ENCODE measurements at regions not wholly inside any gene's neighbourhood (a gene's known extent, or its start where the extent isn't known, plus 50 kb on each side); places are given as distances from the start of the nearest gene placed in this dataset.
A peak's percentile ranks its signal among the peaks of the same experiment; 100 is the strongest.
"Not testable (repeated sequence)": the region's sequence is repeated elsewhere in the genome, so short reads cannot be mapped to it uniquely, and the experiment has no call there.

DNA sequence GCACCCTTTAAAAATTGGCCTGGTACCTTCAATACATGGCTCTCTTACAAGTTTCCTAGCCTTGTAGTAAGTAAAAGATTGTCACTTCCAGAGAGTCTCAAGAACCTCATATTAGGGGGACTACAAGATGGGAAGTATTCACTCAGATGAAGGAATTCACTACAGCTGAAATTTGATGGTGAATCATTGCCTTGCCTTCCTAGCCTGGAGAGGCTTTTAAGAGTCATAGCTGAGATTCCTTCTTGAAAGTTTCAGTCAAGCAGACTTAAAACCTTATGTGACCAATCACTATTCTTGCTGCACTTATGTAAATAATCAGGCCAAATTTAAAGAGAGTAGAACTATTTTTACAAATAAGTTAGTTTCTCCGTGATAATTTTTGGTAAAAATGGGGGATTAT, 451.6 kb downstream of the TRHDE start:
- DNase-seq, result no peak

DNA sequence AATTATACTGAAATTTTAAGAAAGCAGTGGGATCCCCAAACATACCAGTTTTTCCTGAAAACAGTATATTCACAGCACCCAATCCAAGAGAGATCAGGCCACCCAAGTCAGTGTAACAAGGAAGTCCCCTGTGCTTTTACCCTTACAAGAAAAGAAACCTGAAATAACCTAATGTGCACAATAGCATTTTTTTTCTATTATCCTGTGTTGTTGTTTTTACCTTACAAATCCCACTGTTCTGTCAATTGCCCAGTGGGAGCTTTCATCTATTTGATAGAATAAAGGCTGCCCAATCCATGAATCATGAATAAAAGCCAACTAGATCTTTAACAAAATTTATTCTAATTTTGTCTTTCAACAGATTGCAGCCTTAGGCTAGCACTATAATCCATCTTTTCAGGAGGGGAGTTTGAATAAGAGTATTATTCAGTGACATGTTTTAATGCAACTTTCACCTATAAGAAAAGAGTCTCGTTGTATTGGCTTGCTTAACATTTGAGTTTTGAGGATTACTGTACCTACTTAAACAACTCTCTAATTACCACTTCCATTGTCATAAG, 457.4 kb downstream of the TRHDE start:
- no peak for DNase-seq

DNA sequence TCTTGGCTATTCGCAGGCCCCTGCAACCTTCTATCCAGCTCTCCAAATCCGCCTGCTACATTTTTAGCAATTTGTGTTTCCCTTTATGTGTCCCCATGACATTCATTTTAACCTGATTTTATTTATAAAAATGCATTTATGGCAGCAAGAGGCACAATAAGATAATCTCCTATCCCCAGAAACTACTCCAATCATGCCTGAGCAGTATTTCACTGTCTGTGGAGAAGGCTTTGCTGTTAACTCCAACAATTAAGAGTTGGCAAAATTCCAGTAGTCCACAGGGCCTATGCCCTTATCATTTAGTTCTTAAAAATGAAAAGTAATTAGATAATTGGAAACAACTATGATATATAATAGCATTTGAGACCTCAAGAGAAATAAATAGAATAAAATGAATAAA, 462.4 kb downstream of the TRHDE start:
- DNase-seq, result no peak

DNA sequence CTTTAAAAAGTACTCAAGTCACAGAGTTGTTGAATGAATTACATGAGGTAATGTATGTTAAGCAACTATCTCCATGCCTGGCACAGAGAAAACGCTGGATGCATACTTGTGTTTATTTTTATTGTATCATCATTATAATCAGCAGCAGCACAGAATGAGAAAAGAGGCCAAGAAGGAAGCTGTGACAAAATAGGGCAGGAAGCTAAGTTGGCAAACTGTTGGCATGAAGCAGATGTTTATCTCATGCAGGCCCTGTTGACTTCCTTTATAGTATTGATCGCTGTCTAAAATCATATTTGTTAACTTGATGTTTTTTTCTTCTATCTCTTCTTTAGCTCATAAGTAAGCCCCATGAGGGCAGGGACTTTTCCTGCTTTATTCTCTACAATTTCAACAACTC, 466.6 kb downstream of the TRHDE start:
- DNase-seq, result peak in 1 of 5 experiments; percentile 4

DNA sequence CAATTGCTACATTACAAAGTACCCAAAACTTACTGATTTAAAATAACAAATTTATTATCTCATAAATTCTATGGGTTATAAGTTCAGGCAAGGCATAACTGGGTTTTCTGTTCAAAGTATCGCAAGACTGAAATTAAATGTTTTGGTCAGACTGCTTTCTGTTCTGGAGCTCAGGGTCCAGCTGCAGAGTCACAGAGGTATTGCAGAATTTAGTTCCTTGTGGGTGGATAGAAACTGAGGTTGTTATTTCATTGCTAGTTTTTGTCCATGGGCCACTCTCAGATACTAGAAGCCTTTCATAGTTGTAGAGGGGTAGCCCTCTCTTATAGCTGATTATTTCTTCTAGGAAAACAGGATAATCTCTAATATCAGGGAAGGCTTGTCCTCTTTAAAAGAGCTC, 467.9 kb downstream of the TRHDE start:
- DNase-seq, result no peak

DNA sequence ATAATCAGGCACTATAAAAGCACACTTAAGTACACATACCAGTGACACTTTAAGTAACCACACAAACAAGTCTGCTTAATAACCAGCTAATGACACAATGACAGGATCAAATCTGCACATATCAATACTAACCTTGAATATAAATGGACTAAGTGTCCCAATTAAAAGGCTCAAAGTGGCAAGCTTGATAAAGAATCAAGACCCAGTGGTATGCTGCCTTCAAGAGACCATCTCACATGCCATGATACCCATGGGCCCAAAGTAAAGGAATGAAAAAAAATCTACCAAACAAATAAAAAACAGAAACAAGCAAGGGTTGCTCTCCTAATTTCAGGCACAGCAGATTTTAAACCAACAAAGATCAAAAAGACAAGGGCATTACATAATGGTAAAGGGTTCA, 470.4 kb downstream of the TRHDE start:
- no peak for DNase-seq

DNA sequence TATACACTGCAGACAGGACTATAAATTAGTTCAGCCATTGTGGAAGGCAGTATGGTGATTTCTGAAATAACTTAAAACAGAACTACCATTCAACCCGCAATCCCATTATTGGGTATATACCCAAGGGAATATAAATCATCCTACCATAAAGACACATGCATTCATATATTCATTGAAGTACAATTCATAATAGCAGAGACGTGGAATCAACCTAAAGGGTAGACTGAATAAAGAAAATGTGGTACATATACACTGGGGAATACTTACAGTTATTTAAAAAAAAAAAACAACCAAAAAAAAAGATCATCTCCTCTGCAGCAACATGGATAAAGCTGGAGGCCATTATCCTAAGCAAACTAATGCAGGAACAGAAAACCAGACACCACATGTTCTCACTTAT, 473.9 kb downstream of the TRHDE start:
- DNase-seq, result no peak

DNA sequence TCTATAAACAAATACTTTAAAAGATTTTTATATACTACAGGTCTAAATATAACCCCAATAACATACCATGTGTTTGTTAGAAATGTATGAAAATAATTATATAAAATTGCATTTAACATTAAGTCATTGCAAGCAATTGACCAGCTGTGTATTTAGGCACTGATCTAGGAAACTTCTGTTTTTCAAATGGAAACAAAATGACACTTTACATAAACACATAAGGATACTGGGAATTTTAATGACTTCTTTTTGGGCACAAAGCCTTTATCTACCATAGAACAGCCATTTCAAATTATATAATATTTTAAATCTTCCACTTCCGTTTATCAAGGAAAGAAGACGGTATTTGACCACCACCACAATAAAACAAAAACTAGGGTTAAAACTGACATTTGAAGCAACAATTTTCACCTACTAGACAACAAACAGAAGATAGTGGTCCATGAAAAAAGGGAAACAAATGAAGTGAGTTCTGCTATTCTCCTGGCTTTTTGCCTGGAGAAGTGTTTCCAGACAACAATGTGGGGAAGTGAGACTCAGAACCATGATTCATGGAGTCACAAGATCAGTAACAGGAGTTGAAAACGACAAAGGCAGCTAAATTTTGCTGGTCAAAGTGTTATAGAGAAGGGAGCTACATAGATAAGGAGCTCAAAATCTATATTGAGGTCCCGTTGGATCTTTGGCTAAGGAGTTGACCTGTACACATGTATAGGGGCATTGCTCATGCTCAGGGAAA, 475.1 kb downstream of the TRHDE start:
- no peak for DNase-seq

DNA sequence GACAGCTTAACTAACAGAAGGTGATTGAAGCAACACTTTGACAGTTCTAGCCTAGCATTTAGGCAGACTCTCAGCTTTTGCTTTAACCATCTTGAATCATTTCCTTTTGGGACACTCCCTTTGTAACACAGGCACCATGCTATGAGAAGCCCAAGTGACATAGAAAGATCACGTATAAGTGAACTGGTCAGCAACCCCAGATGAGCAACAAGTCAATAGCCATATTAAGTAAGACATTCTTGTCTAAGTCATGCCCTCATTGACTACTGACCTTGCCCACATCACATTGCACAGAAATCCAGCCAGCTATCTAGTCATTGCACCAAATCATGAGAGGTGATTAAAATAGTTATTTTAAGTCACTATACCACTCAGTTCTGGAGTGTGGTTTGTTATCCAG, 476.8 kb downstream of the TRHDE start:
- DNase-seq, result no peak

DNA sequence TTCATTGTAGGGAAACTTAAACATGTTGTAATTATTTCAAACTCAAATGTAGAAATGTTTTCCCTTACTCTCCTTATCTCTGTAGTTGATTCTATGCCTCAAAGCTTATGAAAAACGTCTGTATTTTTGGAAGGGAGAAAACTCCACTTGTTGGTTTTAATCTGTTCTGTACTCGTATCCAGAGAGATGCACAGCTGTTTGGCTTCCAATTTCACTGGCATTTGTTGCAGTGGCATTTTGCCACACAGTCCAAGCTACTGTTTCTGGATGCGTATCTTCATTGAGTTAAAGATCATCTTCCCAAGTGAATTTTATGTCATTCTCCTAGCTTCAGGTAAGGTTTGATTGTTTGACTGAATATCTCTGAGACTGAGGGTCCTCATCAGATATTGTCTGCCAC, 481.4 kb downstream of the TRHDE start:
- DNase-seq, result no peak

DNA sequence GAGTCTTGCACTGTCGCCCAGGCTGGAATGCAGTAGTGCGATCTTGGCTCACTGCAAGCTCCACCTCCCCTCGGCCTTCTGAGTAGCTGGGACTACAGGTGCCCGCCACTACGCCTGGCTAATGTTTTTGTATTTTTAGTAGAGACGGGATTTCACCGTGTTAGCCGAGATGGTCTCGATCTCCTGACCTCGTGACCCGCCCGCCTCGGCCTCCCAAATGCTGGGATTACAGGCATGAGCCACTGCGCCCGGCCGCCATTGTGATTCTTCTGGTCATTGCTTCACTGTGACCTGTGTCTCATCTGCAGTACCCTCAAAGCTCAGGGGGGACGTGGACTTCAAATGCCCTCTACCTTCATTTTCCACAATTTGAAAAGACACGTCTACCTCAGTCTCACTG, 481.9 kb downstream of the TRHDE start:
- DNase-seq, result not testable (repeated sequence)

DNA sequence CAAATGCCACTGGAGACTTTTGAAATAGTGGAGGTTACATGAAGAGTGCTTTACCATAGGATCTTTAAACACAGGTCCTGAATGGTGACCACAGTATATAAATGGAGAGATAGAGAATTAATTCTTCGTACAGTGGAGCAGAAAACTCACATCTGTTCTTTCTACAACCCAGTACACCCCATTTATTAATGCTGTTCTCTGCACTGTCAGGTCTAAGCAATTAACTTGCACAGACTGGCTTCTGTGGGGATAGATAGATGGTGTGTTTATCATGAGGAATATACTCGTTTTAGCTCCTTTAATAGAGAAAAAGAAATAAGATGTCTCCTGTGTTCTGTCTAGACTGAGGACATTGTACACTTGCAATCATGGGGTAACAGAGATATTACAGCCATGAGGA, 494.3 kb downstream of the TRHDE start:
- DNase-seq, result no peak

DNA sequence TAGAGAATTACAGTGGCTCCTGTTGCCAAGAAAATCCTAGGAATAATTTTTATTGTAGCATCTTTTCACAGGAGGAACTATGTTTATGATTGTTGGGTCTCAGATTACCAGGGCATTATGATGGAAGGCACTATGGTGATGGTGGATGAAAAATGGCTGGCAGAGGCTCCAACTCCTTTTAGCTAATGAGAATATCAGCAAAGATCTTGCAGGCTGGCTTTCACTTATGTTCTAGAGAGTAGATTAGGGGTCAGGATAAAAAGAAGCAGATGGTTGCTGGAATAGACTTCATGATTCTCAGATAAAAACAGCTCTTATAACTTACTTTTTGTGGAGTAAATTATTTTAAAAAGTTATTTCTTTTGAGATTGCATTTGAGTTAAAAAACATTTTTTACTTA, 501.9 kb downstream of the TRHDE start:
- DNase-seq, result no peak

DNA sequence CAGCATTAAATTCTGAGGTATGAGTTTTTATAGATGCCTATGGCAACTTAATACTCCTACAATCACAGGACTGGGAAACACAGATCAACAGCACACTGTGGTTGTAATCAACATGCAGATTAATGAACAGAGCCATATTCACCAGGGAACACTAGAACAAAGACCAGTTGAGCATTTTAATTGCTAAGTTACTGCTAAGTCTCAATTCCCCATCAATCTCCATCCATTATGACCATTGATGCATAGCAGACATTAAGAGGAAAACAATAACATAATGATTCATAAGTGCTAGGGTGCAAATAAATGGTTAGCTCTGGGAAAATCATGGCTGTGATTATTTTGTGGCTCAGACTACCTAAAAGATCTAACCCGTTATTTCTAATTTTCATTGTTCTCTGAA, 505.6 kb downstream of the TRHDE start:
- DNase-seq, result no peak

DNA sequence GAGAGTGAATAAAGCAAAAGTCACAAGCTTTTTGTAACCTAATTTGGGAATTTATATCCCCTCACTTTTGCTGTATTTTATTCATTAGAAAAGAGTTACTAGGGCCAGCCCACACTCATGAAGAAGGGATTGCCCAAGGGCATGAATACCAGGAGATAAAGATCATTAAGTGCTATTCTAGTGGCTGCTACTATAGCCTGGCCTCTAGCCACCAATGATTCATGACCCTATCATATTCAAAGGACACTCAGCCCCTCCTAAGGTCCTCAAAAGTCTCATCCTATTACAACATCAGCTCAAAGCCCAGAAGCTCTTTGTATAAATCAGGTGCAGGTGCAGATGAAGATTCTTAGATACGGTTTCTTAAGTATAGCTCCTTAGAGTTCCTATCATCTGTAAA, 518.1 kb downstream of the TRHDE start:
- no peak for DNase-seq

DNA sequence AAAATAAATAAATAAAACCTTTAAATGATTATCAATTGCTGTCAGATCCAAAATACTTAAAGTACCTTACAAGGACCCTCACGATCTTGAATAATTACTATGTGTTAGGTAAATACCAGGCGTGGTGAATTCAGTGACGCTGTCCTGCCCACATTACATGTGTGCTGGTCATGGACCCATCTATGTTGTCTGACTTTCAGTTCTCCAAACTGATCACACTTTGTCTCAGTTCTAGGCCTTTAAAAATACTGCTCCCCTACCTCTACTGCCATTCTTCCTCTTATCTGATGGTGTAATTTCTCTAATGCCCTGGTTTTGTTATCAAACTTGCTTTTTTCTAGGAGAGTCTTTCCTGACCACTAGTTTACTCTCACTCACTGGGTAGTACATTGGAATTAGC, 520.7 kb downstream of the TRHDE start:
- DNase-seq, result no peak

DNA sequence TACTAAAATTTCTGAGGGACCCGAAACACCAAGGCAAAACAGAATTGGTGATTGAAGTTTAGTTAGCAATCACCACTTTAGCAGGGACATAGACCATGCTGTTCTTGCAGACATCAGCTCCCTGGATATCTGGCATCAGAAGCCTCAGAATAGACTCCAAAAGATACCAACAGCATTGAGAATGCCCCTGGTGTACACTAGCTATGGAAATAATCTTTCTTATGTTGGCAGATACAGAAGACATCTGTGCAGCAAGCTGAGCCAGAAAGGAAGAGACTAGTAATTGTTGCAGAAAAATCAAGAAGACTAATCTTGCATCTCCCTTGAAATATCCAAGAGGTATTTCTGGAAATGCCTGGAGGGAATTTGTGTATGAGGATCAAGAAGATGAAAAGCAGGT, 521.6 kb downstream of the TRHDE start:
- no peak for DNase-seq

DNA sequence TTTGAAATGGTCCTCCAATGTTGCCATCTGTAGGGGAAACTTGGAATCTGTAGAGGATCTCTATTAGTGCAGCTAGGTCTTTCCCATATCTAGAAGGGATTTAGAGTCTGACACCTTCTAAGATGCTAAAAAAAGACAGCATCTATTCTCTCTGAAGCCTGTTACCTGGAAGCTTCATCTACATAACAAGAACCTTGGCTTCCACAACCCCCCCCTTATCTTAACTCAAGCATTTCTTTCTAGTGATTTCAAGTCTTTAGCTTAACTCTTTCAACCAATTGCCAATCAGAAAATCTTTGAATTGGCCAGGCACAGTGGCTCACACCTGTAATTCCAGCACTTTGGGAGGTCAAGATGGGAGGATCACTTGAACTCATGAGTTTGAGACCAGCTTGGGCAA, 543.3 kb downstream of the TRHDE start:
- no peak for DNase-seq

DNA sequence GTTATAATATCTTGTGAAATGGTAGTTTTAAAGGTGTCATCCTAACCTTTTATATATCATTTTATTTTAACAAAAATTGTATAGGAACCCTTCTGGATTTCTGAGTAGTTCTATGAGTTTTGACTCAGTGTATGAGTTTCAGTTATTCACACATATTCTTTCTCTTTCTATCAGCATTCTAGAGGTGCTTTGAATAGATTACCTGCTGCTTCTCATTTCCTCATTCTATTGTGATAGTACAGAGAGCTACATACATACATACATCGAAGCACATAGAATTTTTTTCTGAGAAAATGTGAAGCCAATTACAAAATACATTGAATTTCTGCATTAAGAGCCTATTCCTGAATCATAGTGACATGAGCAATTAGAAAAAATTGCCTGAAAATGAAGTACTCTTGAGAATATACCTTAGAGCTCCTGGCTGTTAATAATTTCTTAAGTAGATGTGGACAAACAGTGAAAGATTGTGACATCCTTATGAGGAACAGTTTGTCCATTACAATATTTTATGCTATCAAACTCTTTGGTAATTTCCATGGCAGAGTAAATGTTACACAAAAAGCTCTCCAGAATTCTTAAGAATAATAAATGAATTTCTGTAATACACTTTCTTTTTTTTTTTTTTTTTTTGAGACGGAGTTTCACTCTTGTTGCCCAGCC, 556.6 kb downstream of the TRHDE start:
- no peak for DNase-seq

DNA sequence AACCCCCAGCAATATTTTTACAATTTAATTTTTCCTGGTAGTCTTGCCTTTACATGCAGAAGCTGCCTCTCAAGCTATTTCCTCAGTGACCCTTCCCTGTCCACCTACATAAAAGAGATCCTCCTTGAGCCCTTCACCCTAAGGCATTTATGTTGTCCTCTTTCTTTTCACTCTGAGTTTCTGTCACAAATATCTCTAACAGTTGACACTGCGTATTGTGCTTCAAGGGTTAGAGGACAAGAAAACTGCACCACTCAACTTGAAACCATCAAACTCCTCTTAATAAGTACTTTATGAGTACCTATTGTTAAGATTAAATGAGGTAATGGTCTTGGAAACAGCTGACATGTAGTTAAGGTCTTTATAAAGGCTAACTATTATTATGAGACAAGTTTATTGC, 557.7 kb downstream of the TRHDE start:
- DNase-seq, result no peak

DNA sequence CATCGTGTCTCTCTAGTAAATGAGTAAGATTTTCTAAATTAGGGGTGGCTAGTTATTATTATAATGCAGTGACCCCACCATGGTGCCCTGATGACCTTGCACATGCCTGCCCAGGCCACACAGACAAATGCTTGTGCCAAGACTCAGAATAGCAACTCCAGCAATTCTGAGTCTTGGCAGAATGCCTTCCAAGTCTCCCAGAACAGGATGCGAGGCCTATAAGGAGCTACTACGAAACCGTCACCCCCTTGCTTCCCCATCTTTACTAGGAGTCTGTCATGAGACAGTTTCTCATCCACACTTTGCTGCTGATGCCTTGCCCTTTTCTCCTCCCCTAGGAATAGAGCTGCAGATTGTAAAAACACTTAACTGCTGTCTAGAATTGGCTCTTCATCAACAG, 559.9 kb downstream of the TRHDE start:
- DNase-seq, result no peak

DNA sequence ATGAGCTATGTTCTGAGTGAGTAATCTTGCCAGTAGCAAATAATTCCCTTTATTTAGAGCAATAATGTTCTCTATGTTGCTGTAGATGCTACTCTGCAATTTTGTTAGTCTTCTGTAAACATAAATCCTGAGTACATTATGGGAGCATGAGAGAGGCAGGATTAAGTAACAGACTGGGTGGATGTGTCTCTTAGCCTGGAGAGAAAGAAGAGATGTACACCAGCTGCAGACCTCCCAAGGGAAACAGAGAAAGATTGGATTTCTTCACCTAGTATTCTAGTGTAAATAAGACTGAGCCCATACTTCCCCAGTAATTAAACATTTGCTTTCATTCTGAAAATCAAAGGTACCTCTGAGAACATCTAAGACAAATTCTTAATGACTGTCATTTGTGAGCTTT, 564.0 kb downstream of the TRHDE start:
- DNase-seq, result no peak

DNA sequence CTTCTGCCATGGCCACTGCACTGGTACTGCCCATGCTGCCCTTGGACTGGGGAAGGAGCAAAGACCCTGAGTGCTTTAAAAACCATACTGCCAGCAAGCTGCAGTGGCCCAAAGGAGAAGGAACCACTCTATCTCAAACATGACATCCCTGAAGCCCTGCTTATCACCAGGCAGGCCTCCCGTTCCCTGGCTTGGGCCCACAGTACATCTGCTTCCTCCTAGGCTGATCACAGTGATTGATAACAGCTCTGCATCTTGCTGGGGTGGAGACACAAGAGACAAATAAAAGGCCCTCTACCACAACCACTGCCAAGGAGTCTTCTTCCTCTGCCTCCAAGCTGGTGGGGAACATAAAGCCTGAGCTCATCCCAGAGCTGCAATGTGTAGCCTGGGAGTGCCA, 567.5 kb downstream of the TRHDE start:
- no peak for DNase-seq

DNA sequence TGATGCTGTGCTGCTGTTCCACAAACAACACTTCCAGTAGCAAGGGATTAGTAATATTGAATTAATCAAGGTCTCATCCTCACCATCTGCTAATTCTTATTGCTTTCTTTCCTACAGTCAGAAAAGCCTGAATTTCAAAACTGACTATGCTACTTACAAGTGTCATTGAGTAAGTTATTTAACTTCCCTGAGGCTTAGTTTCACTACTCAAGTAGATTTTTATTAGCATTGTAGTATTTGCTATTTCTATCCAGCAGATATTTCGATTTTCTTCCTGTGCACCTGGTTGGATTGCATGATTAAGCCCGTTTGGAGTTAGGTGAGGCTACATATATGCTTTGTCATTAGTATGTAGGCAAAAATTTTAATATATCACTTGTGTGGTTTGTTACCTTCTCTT, 591.5 kb downstream of the TRHDE start:
- no peak for DNase-seq

DNA sequence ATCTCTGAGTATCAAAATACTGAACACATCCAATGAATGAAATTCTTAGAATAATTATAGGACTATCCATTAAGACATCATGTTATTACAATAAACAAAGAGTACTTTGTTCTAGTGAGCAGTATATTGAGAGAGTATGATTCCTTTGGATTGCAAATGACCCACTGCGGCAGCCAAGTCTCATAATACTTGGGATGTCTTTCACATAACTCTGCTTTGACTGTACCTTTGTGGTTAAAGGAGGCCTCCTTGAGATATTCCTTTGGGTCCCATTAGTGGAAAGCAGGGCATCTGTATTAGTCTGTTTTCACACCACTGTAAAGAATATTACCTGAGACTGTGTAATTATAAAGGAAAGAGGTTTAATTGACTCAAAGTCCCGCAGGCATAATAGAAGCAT, 593.8 kb downstream of the TRHDE start:
- DNase-seq, result no peak
